ENCODE measurements at regions not wholly inside any gene's neighbourhood (a gene's known extent, or its start where the extent isn't known, plus 50 kb on each side); places are given as distances from the start of the nearest gene placed in this dataset.
A peak's percentile ranks its signal among the peaks of the same experiment; 100 is the strongest.

GRCh38 chr7:137084607-137085380 lies 216.3 kb downstream of the CHRM2 start:
- CTCF ChIA-PET = interaction anchor here (1.0 kb wide), 1 partner anchor 13 kb away, joined by 3 read pairs; no protein-coding TSS in a partner anchor
- TF ChIP-seq RAD21 (IDR thresholded peaks at IDR 0.05; ENCODE audit: low read length) (no peak), RXRA (IDR thresholded peaks at IDR 0.05; ENCODE audit: borderline replicate concordance, low read depth) (no peak), NRF1 (IDR thresholded peaks at IDR 0.05; ENCODE audit: low read depth, low read length) (no peak), EP300 (IDR thresholded peaks at IDR 0.05; ENCODE audit: borderline replicate concordance in 1 of 2, low read depth in 1 of 2, low read length in 1 of 2) (no peak), FOXM1 (IDR thresholded peaks at IDR 0.05; ENCODE audit: low read depth) (no peak), REST (IDR thresholded peaks at IDR 0.05; ENCODE audit: low read depth, low read length) (no peak), NFIC (IDR thresholded peaks at IDR 0.05; ENCODE audit: borderline replicate concordance) (no peak), TAF1 (IDR thresholded peaks at IDR 0.05; ENCODE audit: borderline replicate concordance, low read depth, low read length) (no peak), JUND (IDR thresholded peaks at IDR 0.05) (no peak), RCOR1 (IDR thresholded peaks at IDR 0.05; ENCODE audit: low read length) (no peak), IRF3 (IDR thresholded peaks at IDR 0.05; ENCODE audit: low read depth, low read length) (no peak)
- no peaks in the 10 kb centered on the region for H3K9me2 ChIP-seq
- POLR2A ChIA-PET = no interaction called here
- H3K4me3 ChIP-seq (ENCODE audit: low read depth in 2 of 2, low read length in 1 of 2) = no peak overlapping the region
- H3F3A ChIP-seq (replicated peaks; ENCODE audit: insufficient read depth) = no peaks in the 10 kb centered on the region
- H3K36me3 ChIP-seq (replicated peaks in 1 of 2; ENCODE audit: control insufficient read depth in 1 of 2, insufficient read depth in 2 of 2, low read length in 1 of 2) = no peaks in the 10 kb centered on the region
- no peaks in the 10 kb centered on the region for H4K20me1 ChIP-seq (ENCODE audit: insufficient read depth)
- 30% methylated on average over 5 of the region's 5 CpGs for WGBS (ENCODE audit: low lambda C conversion rate)
- peaks cover 0 to 19% of the 10 kb centered on the region in 2 experiments; a peak in 2 of 4 replicates for H3K4me1 ChIP-seq (ENCODE audit: control insufficient read depth in 1 of 2, insufficient read depth in 2 of 2, low read depth in 1 of 2, low read length in 1 of 2)
- no peak overlapping the region for H3K4me2 ChIP-seq
- 0 out of 2 replicates have a peak overlapping the region, but pooled peaks have one; percentile 7 for H2AFZ ChIP-seq (ENCODE audit: low read depth)
- H3K9me3 ChIP-seq = no peaks in the 10 kb centered on the region
- H3K27ac ChIP-seq (ENCODE audit: low read depth in 2 of 2, low read length in 1 of 2) = no peak overlapping the region
- H3K27me3 ChIP-seq (ENCODE audit: insufficient read depth) = no peaks in the 10 kb centered on the region
- H3K9ac ChIP-seq = no peak overlapping the region
- no peak for DNase-seq
- no peaks in the 10 kb centered on the region for H3K79me2 ChIP-seq (ENCODE audit: insufficient read depth)

GRCh38 chr7:137082391-137082790 lies 213.9 kb downstream of the CHRM2 start:
- POLR2A ChIA-PET = no interaction called here
- Histone ChIP-seq H3K27me3 (ENCODE audit: insufficient read depth) (no peaks in the 10 kb centered on the region), H3K36me3 (replicated peaks in 1 of 2; ENCODE audit: control insufficient read depth in 1 of 2, insufficient read depth in 2 of 2, low read length in 1 of 2) (no peaks in the 10 kb centered on the region), H4K20me1 (ENCODE audit: insufficient read depth) (no peaks in the 10 kb centered on the region), H3K4me1 (ENCODE audit: control insufficient read depth in 1 of 2, insufficient read depth in 2 of 2, low read depth in 1 of 2, low read length in 1 of 2) (peaks cover 0 to 19% of the 10 kb centered on the region in 2 experiments; a peak in 2 of 4 replicates), H3K4me2 (no peak overlapping the region), H3K4me3 (ENCODE audit: low read depth in 2 of 2, low read length in 1 of 2) (no peak overlapping the region), H2AFZ (ENCODE audit: low read depth) (no peak overlapping the region), H3K9me3 (no peaks in the 10 kb centered on the region), H3K27ac (ENCODE audit: low read depth in 2 of 2, low read length in 1 of 2) (peak overlapping the region in 1 of 2 experiments; percentile 71; a peak in 1 of 4 replicates), H3K9ac (no peak overlapping the region), H3K9me2 (no peaks in the 10 kb centered on the region), H3K79me2 (ENCODE audit: insufficient read depth) (no peaks in the 10 kb centered on the region), H3F3A (replicated peaks; ENCODE audit: insufficient read depth) (no peaks in the 10 kb centered on the region)
- CTCF ChIA-PET = no interaction called here
- no peak for DNase-seq
- no peak for TF ChIP-seq FOXM1 (IDR thresholded peaks at IDR 0.05; ENCODE audit: low read depth)
- TF ChIP-seq GABPA (IDR thresholded peaks at IDR 0.05; ENCODE audit: low read depth) = no peak
- TF ChIP-seq TCF12 (IDR thresholded peaks at IDR 0.05) = no peak
- TF ChIP-seq CTCF (IDR thresholded peaks at IDR 0.05) = no peak
- no peak for TF ChIP-seq RFX5 (IDR thresholded peaks at IDR 0.05; ENCODE audit: low read length)
